OCI-LY7 (cell line): ENCODE measurements at regions not wholly inside any gene's neighbourhood (a gene's known extent, or its start where the extent isn't known, plus 50 kb on each side); places are given as distances from the start of the nearest gene placed in this dataset.

ENCODE experiments used
- EZH2phosphoT487 ChIP-seq: fragments of 200-600 bp; sonication (generic); IDR thresholded peaks from 2 replicates; pipeline ENCODE4 v1.6.1; 2018; ENCODE audit warnings: low read depth, borderline replicate concordance, mild to moderate bottlenecking, mixed run types, antibody characterized with exemption, low read length, moderate library complexity, mixed read lengths
- TF ChIP-seq, protein P1 (sequence below): fragments of 200-600 bp; sonication (generic); conservative IDR thresholded peaks from 2 replicates; pipeline ENCODE4 v1.5.1; 2014; ENCODE audit warnings: mild to moderate bottlenecking, antibody characterized with exemption, low read length, moderate library complexity, mixed read lengths

GRCh38 chr4:29405116-29405515 is 1315.1 kb upstream of the PCDH7 start:
- TF ChIP-seq, protein P1, sequence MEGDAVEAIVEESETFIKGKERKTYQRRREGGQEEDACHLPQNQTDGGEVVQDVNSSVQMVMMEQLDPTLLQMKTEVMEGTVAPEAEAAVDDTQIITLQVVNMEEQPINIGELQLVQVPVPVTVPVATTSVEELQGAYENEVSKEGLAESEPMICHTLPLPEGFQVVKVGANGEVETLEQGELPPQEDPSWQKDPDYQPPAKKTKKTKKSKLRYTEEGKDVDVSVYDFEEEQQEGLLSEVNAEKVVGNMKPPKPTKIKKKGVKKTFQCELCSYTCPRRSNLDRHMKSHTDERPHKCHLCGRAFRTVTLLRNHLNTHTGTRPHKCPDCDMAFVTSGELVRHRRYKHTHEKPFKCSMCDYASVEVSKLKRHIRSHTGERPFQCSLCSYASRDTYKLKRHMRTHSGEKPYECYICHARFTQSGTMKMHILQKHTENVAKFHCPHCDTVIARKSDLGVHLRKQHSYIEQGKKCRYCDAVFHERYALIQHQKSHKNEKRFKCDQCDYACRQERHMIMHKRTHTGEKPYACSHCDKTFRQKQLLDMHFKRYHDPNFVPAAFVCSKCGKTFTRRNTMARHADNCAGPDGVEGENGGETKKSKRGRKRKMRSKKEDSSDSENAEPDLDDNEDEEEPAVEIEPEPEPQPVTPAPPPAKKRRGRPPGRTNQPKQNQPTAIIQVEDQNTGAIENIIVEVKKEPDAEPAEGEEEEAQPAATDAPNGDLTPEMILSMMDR: no peak
- TF ChIP-seq EZH2phosphoT487: no peak
